T-helper 2 cell treated with Interferon-gamma antibody and Interleukin-4, amounts not matched to agents 5 μg/mL and 100 μg/mL, for 36 hours (primary cell): ENCODE measurements at regions not wholly inside any gene's neighbourhood (a gene's known extent, or its start where the extent isn't known, plus 50 kb on each side); places are given as distances from the start of the nearest gene placed in this dataset.
A peak's percentile ranks its signal among the peaks of the same experiment; 100 is the strongest.

Source experiments
- DNase-seq: peaks from one replicate; pipeline ENCODE4 v3.0.0; 2021; ENCODE audit warnings: low spot score
- H3K27ac Mint-ChIP-seq: one replicate; pipeline ENCODE4 v1.8.0; 2021; ENCODE audit warnings: mild to moderate bottlenecking, mixed read lengths
- H3K27me3 Mint-ChIP-seq: one replicate; pipeline ENCODE4 v1.8.0; 2021; ENCODE audit warnings: low read depth, mixed read lengths
- H3K36me3 Mint-ChIP-seq: one replicate; pipeline ENCODE4 v1.8.0; 2021; ENCODE audit warnings: low read depth, mixed read lengths
- H3K4me1 Mint-ChIP-seq: one replicate; pipeline ENCODE4 v1.8.0; 2021; ENCODE audit warnings: low read depth, mixed read lengths
- H3K4me3 Mint-ChIP-seq: one replicate; pipeline ENCODE4 v1.8.0; 2022; ENCODE audit warnings: mild to moderate bottlenecking, moderate library complexity, mixed read lengths
- H3K9me3 Mint-ChIP-seq: one replicate; pipeline ENCODE4 v1.8.0; 2021; ENCODE audit warnings: mixed read lengths

DNA sequence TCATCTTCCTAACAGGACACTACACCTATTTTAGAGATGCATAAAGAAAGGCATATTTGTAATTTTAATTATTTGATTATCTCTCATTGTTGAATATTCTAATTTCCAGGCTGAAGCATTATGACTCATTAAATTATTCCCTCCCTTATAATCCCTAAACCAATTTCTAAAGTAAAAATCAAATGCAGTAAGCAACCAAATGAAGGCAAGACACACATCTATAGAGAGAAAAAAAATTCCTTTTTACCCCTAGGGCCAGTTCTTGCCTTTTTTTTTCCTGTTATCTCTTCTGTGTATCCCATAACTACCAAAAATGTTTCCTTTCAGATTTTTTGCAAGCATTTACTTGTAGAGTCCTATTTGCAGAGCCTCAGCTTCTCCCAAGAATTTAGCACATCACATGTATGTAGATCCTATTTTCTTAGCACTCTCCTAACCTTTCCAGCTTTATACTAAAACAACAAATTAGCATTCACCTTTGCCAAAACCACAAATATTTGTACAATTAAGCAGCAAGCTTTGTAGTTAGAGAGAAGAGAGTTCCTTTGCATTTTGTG lies 177.9 kb downstream of the SATB1 start:
- Mint-ChIP-seq H3K4me1 (peaks cover 7% of the 10 kb centered on the region), H3K27me3 (peaks cover 5% of the 10 kb centered on the region), H3K27ac (no peak overlapping the region), H3K4me3 (no peak overlapping the region), H3K9me3 (no peaks in the 10 kb centered on the region), H3K36me3 (no peaks in the 10 kb centered on the region)
- DNase-seq: no peak

GRCh38 chr3:18246336-18247060 lies 178.6 kb downstream of the SATB1 start:
- H3K4me3 Mint-ChIP-seq: no peak overlapping the region
- DNase-seq: no peak
- no peaks in the 10 kb centered on the region for H3K36me3 Mint-ChIP-seq
- H3K27me3 Mint-ChIP-seq: peaks cover 7% of the 10 kb centered on the region
- no peak overlapping the region for H3K27ac Mint-ChIP-seq
- no peaks in the 10 kb centered on the region for H3K9me3 Mint-ChIP-seq
- peaks cover 7% of the 10 kb centered on the region for H3K4me1 Mint-ChIP-seq

GRCh38 chr3:18245721-18246120 lies 179.4 kb downstream of the SATB1 start:
- no peak overlapping the region for H3K27ac Mint-ChIP-seq
- H3K27me3 Mint-ChIP-seq: peaks cover 7% of the 10 kb centered on the region
- peaks cover 7% of the 10 kb centered on the region for H3K4me1 Mint-ChIP-seq
- DNase-seq: peak; percentile 12
- H3K36me3 Mint-ChIP-seq: no peaks in the 10 kb centered on the region
- no peak overlapping the region for H3K4me3 Mint-ChIP-seq
- no peaks in the 10 kb centered on the region for H3K9me3 Mint-ChIP-seq

DNA sequence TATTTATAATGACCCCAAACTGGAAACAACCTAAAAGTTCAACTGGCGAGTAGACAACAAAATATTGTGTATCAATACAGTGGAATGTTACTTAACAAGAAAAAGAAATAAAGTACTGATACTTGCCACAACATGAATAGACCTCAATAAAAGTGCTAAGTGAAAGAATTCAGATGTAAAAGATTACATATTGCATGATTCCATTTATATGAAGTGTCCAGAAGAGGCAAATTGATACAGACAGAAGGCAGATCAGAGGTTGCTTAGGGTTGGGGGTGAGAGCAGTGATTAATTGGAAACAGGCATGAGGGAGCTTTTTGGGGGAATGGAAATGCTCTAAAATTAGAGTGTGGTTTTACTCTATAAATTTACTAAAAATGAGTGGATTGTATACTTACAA lies 183.3 kb downstream of the SATB1 start:
- H3K27me3 Mint-ChIP-seq: peaks cover 5% of the 10 kb centered on the region
- no peak for DNase-seq
- H3K27ac Mint-ChIP-seq: no peak overlapping the region
- no peaks in the 10 kb centered on the region for H3K36me3 Mint-ChIP-seq
- H3K9me3 Mint-ChIP-seq: no peaks in the 10 kb centered on the region
- no peak overlapping the region for H3K4me3 Mint-ChIP-seq
- peaks cover 15% of the 10 kb centered on the region for H3K4me1 Mint-ChIP-seq

DNA sequence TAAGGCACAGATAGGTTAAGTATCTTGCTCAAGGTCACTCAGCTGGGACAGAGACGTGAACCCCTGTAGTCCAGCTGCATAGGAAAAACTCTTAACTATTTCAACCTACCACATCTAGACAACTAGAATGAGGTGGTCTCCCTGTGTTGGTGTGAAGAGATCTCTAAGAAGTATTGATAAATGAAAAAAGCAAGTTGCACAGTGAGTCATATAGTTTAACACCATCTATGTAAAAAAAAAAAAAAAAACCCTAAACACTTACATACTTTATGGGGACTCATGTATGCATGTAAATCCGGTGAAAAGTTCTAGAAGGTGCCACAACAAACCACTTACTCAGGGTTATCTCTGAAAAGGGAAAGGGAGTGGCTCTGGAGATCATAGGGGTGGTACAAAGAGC lies 185.5 kb downstream of the SATB1 start:
- Mint-ChIP-seq H3K27me3 (peaks cover 5% of the 10 kb centered on the region), H3K4me1 (peaks cover 10% of the 10 kb centered on the region), H3K27ac (no peak overlapping the region), H3K4me3 (no peak overlapping the region), H3K9me3 (no peaks in the 10 kb centered on the region), H3K36me3 (no peaks in the 10 kb centered on the region)
- no peak for DNase-seq

DNA sequence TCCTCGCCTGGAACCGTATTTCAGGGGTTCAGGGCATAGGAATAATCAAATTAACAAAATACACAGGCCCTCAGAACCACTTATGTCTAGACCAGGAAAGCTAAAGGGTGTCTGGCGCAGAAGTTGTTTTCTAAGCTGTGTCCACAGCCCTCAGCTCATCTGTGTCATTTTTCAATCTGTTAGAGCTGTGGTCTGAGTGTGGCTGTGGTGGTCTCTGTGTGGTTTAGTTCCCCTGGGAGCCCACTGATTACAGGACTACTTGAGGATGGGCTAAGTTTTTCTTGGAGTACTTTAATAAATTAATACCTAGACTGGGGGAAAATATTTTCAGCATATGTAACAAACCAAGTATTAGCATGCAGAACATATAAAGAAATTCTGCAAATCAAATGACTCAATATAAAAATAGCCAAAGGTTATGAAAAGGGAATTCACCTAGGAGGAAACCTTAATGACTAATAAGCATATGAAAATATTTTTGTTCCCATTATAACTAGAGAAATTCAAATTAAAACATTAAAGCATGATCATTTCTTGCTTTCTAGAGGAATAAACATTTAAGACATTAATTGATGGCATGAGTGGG lies 186.3 kb downstream of the SATB1 start:
- H3K27me3 Mint-ChIP-seq: peaks cover 10% of the 10 kb centered on the region
- no peaks in the 10 kb centered on the region for H3K9me3 Mint-ChIP-seq
- DNase-seq: no peak
- H3K4me3 Mint-ChIP-seq: no peak overlapping the region
- no peaks in the 10 kb centered on the region for H3K36me3 Mint-ChIP-seq
- H3K27ac Mint-ChIP-seq: no peak overlapping the region
- peaks cover 10% of the 10 kb centered on the region for H3K4me1 Mint-ChIP-seq

DNA sequence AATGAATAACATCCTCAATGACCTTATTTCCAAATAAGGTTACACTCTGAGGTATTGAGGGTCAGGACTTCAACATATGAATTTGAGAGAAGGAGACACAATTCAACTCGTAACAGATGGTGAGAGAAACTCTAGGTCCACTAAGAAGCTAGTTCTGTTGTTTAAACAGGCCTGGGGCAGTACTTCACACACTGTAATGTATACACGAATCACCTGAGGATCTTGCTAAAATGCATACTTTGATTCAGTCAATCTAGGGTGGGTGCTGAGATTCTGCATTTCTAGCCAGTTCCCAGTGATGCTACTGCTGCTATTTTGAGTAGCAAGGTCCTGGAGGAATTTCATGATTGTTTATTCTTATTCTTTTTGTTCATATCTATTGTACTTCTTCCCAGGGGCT lies 186.8 kb downstream of the SATB1 start:
- H3K9me3 Mint-ChIP-seq: no peaks in the 10 kb centered on the region
- DNase-seq: no peak
- H3K36me3 Mint-ChIP-seq: no peaks in the 10 kb centered on the region

DNA sequence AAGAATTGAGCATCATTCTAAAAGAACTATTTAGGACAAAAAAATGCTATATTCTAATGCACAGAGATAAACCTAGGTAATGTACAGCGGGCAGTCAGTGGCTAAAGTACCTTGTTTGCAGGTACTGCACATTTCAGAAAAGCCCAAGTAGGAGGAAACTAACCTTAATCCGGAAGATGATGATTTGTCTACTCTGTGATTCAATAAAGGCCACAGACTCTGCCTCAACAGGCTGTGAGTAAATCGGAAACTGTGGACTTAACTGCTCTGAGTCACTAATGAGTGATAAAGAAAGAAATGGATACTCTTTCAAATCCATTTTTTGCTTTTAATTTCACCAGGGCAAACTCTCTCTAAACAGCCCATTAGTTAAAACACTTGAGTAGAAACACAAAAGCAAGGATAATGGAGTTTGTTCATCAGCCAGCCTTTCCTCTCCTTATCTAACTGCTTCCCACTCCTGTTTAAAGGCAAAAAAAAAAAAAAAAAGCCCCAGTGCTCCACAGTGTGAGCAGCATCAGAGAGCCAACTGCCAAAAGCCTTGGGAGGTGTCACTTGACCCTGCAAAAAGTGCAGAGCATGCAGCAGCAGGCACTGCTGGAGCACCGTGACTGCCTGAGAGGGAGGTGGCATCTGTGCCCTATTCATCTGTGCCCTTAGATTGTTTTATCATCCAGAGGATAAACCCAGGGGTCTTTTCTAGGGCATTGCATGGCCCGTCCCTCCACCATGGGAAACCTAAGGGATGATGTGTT lies 187.7 kb downstream of the SATB1 start:
- H3K27me3 Mint-ChIP-seq: peaks cover 14% of the 10 kb centered on the region
- no peaks in the 10 kb centered on the region for H3K36me3 Mint-ChIP-seq

More for the DNA sequence above, 186.8 kb downstream of the SATB1 start:
- H3K4me3 Mint-ChIP-seq: no peak overlapping the region
- peaks cover 12% of the 10 kb centered on the region for H3K27me3 Mint-ChIP-seq
- peaks cover 10% of the 10 kb centered on the region for H3K4me1 Mint-ChIP-seq
- H3K27ac Mint-ChIP-seq: no peak overlapping the region

DNA sequence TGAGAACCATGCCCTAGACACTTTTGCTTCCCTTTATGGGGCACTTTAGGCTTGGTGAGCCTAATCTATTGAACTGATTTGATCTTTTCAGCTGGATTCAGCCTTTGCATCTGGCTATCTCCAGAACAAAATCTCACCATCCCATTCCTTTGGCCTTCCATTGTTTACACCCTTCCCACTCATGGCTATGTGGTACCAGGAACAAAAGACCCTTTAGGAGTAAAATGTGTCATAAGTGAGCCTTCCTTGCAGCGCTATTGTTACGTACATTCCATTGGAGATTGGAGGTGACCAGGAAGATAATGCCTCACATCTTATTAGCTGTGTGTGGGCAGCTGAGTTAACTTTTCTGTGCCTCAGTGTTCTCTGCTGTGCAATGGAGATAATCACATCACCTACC lies 188.4 kb downstream of the SATB1 start:
- H3K27ac Mint-ChIP-seq: no peak overlapping the region
- no peak for DNase-seq
- peaks cover 13% of the 10 kb centered on the region for H3K27me3 Mint-ChIP-seq

More for the DNA sequence above, 187.7 kb downstream of the SATB1 start:
- Mint-ChIP-seq H3K4me1 (peaks cover 10% of the 10 kb centered on the region), H3K27ac (peak overlapping the region; percentile 15), H3K4me3 (no peak overlapping the region), H3K9me3 (no peaks in the 10 kb centered on the region)
- DNase-seq: peak; percentile 46

GRCh38 chr3:18234717-18235335 lies 190.3 kb downstream of the SATB1 start:
- no peak overlapping the region for H3K27ac Mint-ChIP-seq
- H3K4me3 Mint-ChIP-seq: no peak overlapping the region
- DNase-seq: no peak
- no peaks in the 10 kb centered on the region for H3K9me3 Mint-ChIP-seq
- H3K27me3 Mint-ChIP-seq: peaks cover 15% of the 10 kb centered on the region
- H3K4me1 Mint-ChIP-seq: peaks cover 10% of the 10 kb centered on the region
- no peaks in the 10 kb centered on the region for H3K36me3 Mint-ChIP-seq

More for the DNA sequence above, 188.4 kb downstream of the SATB1 start:
- Mint-ChIP-seq H3K4me1 (peaks cover 10% of the 10 kb centered on the region), H3K9me3 (no peaks in the 10 kb centered on the region), H3K36me3 (no peaks in the 10 kb centered on the region), H3K4me3 (no peak overlapping the region)

GRCh38 chr3:18233987-18234716 lies 191.0 kb downstream of the SATB1 start:
- no peaks in the 10 kb centered on the region for H3K9me3 Mint-ChIP-seq
- no peak for DNase-seq
- no peak overlapping the region for H3K27ac Mint-ChIP-seq
- H3K4me3 Mint-ChIP-seq: no peak overlapping the region
- H3K4me1 Mint-ChIP-seq: peaks cover 10% of the 10 kb centered on the region
- H3K27me3 Mint-ChIP-seq: peaks cover 15% of the 10 kb centered on the region
- no peaks in the 10 kb centered on the region for H3K36me3 Mint-ChIP-seq

DNA sequence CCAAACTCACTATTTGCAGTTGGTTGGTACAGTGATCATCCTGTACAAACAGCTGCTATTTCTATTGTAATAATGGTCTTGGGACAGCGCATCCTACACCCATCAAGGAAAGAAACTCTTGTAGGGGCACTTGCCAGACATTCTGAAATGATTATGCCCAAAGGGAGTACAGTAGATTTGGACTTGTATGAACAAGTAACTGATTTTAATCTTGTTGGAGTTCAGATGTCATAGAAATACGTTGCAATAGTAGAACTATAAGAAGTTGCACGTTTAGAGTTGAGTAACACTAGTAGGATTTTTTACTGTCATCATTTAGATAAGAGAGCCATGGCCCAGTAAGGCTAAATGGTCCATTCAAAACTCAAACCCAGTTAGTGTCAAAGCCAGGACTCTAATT lies 192.8 kb downstream of the SATB1 start:
- H3K4me1 Mint-ChIP-seq: peaks cover 6% of the 10 kb centered on the region
- no peak overlapping the region for H3K4me3 Mint-ChIP-seq
- no peaks in the 10 kb centered on the region for H3K36me3 Mint-ChIP-seq
- no peaks in the 10 kb centered on the region for H3K9me3 Mint-ChIP-seq
- H3K27me3 Mint-ChIP-seq: peaks cover 20% of the 10 kb centered on the region
- no peak for DNase-seq
- no peak overlapping the region for H3K27ac Mint-ChIP-seq

DNA sequence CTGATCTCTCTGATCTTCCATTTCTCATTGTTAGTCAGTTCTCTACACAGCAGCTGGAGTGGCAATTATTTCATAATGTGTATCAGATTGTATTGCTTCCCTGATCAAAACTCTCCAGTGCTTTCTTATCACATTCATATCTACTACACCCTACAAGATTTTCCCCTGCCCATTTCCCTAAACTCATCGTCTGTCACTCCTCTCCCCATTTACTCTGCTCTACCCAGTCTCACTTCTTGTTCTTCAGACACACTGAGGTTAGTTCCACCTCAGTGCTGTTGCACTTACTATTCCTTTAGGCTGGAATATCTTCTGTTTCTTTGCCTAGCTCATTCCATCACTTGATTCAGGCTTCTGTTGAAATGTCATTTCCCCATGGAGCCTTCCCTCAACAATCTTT lies 197.1 kb downstream of the SATB1 start:
- H3K9me3 Mint-ChIP-seq: no peaks in the 10 kb centered on the region
- H3K36me3 Mint-ChIP-seq: no peaks in the 10 kb centered on the region
- H3K4me1 Mint-ChIP-seq: peaks cover 10% of the 10 kb centered on the region
- no peak overlapping the region for H3K27ac Mint-ChIP-seq
- H3K27me3 Mint-ChIP-seq: peaks cover 9% of the 10 kb centered on the region
- DNase-seq: no peak
- H3K4me3 Mint-ChIP-seq: no peak overlapping the region
